Activated CD8-positive, alpha-beta memory T cell treated with anti-CD3 and anti-CD28 coated beads for 48 hours (primary cell): ENCODE measurements at regions not wholly inside any gene's neighbourhood (a gene's known extent, or its start where the extent isn't known, plus 50 kb on each side); places are given as distances from the start of the nearest gene placed in this dataset.

ENCODE experiments used
- DNase-seq, 3 experiments: peaks; one replicate each; pipeline ENCODE4 v3.0.0-alpha.2; 2020; ENCODE audit warnings: low read depth in 2 of 3, low spot score in 2 of 3

DNA sequence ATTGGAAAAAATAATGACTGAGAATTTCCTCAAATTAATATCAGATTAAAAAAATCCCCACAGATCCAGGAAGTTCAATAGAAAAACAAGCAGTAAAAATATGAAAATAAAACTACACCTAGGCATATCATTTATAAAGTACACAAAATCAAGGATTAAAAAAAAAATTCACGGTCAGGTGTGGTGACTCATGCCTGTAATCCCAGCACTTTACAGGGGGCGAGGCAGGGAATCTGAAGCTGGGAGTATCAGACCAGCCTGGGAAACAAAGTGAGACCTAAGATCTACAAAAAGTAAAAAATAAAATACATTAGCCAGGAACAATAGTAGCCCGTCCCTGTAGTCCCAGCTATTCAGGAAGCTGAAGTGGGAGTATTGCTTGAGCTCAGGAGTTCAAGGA lies 778.3 kb upstream of the ALCAM start:
- no peak for DNase-seq

DNA sequence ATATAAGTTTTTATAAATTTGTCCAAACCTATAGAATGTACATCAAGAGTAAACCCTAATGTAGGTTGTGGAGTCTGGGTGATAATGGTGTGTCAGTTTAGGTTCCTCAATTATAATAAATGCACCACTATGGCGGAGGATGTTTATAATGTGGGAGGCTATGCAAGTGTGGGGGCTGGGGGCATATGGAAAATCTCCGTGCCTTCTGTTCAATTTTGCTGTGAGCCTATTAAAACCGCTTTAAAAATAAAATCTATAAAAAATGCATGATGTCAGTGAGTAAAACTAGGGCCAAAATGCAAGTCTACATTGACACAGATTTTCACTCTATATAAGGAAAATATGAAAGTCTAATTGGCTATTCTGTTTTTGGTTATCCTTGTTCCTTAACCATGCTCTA lies 774.9 kb upstream of the ALCAM start:
- no peak for DNase-seq

DNA sequence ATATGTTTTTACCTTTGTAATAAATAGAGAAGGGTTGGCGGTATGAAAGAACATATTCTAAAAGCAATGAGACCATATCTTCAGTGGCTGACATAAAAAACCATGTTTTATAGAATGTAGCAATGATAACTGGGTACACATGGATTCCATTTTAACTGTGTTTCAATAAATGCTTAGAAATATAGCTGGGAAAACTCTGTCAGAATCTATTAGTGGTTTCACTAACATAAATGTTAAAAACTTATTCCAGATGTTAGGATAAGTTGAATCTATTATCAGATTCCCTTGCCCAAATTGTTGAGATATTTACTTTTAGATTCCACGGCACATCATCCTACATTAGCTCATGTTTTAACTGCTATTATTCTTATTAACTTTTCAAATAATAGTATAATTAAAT lies 772.2 kb upstream of the ALCAM start:
- DNase-seq = no peak

DNA sequence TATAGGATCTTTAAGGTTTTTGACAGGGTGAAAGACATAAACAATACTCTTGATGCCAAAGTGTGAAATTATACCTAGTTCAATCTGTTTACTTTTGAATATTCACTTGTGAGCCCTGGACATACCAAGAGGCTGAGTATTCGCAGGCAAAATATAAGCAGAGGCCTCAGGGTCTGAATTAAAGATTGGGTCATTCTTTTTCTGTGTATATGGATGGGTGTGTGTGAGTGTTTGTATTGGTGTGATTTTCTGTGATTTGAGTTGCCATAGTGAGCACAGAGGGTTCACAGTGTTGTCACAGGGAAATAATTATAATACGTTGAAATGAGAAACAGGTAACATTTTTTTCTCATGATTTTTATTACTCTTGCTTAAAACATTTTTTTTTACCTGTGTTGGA lies 770.7 kb upstream of the ALCAM start:
- no peak for DNase-seq

DNA sequence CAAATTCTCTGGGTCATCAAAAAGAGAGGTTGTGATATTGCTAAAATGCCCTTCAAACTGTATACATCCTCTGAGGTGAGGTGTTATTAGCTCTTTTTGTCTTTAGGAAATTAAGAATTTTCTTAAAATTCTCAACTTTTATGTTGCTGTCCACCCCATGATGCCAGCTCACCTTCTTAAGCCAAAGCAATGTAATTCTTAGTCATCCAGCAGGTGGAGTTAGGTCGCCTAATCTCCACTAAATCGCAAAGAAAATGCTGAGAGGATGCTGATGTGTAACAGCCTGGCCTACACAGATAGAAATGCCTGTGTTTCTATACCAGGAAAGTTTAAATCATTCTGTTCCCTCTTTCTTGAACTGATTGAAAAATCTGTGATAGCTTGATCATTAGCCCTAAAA lies 770.2 kb upstream of the ALCAM start:
- DNase-seq = no peak

DNA sequence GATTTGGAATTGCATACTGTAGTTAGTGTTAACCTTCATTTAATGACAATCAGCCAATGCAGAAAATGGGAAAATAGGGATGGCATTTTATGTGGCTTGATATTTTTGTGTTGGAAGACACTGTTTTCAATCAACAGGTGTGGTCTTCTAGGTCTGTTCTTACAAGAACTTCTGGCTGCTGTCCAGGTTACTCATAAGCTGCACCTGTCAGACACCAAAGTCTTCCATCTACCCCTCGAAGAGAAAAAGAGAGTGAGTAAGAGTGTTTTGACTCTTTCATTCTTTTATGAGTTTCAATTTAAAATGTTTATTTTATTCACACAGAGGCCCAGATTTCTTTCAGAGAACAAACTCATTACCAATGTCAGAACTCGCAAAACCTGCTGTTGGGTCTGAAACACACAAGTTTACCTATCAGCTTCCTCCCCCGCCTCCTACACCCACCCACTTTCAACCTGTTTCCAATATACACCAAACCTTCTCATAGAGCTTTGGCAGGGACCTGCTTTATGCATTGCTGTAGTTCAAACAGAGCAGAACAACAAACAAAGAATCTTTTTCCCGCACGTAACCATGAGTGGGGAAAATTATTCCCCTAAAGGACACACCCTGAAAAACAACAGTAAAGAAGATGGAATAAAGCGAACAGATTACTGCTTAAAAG lies 767.7 kb upstream of the ALCAM start:
- no peak for DNase-seq

DNA sequence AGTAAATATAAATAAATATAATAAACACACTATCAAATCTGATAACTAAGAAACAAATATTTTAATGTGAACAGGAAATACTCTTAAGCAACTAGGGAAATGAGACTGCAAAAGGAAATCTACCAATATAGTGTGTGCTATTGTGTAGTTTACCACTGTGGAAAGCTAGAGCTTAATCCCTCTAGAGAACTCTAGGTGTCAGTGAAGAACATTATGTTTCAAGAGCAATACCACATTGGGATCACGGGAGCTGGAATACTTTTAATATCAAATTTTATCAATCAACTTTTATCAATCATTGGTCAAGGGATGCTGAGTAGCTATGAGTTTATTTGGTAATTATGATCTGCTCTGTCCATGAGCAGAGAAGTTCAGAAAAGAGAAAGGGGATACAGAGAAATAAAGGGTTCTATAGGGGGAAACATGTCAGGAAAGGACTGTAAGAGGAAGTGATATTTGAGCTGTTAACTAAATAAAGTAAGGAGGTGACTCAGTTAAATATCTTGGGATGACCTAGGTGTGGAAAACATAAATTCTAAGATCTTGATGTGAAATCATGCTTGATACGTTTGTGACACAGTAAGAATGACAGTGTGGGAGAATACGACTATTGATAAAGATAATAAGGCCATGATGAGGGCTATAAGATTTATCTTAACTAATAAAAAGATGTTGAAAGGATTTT lies 762.2 kb upstream of the ALCAM start:
- no peak for DNase-seq

DNA sequence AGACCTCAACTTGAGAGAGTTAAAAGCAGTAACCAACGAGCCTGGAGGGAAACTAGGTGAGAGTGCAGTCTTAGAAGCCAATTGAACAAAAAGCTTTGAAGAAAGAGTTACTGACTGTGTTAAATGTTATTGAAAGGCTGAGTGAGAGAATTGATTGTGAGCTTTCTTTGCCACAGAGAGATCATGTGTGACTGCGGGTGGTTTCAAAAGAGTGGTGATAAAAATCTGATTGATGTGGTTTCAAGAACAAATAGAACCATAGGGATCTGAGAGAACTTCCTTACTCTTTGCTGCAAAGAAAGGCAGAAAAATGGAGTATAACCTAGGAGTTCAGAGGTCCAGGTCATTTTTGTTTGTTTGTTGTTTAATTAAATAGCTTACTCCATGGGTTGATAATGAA lies 759.9 kb upstream of the ALCAM start:
- no peak for DNase-seq

DNA sequence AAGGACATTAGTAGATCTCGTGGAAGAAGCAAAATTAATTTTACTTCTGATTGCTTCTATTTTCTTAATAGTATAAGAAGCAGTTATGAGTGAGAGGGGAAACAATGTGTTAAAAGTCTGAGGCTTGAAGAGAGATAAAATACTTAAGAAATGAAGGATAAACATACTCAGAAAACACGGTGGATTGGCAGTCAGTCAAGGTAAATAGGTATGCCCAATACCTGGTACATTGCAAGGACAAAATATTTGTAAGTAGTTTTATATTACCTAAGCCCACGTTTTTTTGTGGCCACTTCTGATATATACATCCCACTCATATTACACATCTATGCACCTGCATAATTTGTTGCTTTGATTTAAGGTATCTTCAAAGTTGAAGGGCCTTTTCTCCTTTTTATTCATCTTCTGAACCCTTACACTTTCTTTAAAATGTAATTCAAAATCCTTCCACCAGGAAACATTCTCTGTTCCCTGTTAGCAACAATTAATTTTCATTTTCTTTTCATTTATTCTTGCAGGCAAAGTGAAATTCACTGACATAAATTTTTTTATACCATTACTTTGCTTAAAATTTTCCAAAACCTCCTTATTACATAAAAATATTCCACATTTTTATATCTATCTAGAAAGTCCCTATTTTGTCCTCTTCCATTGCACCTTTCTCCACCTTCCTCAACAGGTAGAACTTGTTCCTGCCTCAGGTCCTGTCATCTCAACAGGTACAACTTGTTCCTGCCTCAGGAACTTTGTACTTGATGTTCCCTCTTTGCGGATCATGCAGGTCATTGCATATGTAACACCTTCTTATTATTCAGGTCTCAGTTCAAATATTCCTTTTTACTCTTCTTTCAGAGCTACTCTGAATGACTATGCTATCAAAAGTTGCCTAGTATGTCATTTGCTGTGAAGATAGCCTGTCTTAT lies 755.7 kb upstream of the ALCAM start:
- no peak for DNase-seq

DNA sequence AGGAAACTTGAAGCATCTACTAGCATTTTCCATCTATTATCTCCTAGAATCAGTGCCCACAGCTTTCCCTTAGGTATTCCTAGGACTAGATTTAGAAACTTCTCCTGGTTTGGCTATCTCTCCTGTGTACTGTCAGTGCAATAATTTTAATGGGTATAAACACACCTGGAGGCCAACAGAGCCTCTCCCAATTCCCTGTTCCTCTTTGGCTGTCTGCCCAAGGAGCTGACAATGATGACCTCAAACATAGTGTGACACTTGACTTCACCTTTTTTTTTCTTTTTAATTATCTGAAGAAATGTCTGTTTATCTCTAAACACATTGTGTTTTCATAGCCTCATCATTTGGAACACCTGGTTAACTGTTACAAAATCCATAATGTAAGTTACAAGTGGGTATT lies 754.5 kb upstream of the ALCAM start:
- no peak for DNase-seq

DNA sequence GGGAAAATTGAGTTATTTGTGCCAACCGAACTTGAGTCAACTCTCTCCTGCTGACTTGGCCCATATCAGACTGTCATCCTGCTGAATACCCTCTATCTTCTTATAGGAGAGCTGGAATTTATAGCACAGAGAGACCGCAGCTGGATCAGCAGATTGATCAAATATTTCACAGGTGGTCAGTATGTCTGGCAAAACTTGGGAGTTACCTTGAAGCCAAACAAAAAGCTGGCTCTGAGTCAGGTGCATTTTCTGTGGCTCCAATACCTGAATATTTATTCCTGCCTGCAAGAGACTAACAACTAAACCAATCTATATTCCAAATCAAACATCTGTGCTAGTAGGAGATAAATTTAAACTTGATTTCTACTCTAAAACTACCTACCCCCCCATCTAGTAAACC lies 752.1 kb upstream of the ALCAM start:
- no peak for DNase-seq

DNA sequence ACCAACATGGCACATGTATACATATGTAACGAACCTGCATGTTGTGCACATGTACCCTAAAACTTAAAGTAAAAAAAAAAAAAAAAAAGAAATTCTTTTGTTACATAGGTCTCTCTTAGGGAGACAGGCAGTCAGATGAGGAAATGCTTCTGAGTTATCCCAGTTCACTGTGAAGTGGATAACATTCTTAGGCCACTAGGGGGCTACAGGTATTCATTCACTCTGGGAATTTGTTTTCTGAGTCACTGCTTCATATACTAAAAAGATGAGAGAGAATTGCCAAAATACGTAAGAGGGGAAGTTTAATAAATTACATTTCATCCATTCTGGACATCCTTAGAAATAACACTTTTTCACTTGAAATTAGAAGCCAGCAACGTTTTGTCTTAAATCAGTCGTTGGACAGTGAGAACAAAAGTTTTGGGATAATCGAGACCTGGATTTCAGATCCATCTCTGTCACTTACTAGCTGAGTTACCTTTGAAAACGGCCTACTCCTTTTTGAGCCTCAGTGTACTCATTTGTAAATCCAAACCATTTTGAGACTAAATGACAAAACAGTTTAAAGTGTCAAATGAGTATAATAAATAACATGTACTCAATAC lies 738.4 kb upstream of the ALCAM start:
- no peak for DNase-seq

DNA sequence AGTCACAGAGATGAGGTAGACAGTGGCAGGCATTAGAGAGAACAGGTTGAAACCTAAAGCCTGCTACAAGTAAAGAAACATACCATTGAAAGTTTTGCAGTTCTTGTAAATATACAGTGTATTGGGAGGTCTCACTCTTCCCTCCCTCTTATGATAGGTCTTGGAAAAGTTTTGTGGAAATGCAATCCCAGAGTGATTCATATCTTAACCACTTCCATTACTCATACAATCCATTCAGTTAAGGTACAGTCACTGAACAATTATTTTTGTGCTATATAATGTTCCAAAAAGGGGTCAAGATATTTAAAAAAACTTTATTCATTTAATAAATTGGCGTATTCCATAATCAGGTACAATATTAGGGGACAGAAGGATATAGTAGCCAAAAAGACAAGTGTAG lies 737.7 kb upstream of the ALCAM start:
- DNase-seq = no peak

DNA sequence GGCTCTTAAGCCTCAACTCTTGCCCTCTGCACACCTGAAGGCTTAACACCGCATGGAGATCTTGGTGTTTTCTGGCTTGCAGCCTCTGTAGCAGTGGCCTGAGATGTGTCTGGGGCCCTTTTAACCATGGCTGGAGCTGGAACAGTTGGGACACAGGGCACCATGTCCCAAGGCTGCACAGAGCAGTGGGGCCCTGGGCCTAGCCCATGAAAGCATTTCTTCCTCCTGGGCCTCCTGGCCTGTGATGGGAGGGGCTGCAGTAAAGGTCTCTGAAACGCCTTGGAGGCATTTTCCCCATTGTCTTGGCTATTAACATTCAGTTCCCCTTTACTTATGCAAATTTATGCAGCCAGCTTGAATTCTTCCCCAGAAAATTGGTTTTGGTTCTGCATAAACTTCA lies 735.5 kb upstream of the ALCAM start:
- DNase-seq = no peak

DNA sequence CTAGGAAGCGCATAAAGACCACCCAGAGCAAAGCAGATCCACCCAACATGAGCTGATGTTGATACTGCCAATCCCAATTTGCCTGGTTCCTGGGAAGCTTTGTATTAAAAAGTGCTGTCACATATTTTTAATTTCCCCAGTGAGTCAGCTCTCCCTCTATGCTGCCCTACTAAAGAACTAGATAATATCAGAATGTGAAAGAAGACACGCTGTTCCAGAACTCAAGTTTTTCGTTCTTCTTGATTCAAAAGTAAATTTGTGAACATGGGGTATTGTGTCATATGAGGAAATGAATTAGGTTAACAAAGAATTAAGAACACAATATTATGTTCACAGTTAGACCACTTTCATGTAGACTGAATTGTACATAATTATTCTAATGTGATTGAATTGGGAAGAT lies 734.2 kb upstream of the ALCAM start:
- no peak for DNase-seq

DNA sequence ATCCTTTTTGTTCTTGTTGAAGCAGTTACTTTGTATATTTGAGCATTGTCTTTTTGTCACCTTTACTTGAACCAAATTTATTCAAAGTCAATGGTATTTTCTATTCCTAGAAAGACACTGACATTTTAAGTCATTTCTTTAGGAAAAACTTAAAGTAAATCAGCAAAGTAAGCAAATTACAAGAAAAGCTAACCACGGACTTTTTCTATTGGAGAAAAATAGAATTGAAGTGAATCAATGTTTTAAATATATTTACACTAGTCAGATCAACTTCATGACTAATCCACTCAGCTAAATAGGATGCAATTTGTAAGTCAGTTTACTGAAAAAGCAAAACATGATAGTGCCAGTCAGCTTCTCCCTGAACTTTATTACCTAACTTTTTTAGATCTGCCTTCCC lies 733.8 kb upstream of the ALCAM start:
- DNase-seq = no peak

DNA sequence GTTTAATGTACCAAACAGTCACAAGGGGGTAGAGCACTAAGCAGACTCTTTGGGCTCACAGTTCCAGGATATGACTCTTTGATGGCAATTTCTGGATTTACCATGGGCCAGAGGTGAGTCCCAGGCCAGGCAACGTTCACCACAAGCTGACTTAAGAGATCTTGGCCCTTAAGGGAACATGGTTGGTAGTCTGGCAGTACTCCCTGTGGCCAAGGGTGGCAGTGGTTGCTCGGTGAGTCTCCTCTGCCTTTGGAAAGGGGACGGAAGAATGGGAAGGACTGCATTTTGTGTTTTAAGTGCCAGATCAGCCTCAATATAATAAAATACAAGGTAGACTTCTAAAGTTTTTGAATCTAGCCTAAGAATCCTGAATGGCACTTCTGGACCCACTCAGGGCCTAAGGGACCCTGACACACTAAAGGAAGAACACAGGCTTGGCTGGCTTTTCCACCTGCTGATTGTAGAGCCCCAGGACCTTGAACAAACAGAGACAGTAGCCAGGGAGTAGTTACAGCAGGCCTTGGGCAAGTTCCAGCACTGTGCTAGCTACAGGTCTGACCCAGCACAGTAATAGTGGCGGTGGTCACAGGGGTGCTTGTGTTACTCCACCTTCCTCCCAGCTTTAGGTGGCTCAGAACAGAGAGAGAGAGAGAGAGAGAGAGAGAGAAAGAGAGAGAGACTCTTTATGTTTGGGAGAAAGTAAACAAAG lies 730.7 kb upstream of the ALCAM start:
- DNase-seq = no peak

DNA sequence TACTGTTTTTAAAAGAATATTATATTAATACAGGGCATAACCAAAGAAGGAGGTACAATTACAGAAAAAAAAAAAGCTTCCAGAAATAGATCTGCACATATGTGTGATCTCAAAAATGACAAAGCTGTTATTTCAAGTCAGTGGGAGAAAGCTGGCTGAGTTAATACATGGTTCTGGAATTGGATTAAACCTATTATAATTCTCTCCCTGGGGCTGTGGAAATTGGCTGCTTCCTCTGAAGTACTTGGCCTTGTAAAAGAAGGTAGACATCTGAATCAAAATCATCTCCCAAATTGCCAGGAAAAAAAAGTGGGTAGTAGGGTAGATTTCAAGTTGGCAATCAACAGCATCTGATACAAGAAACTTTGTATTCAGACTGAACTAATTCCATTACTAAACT lies 723.9 kb upstream of the ALCAM start:
- DNase-seq = no peak

DNA sequence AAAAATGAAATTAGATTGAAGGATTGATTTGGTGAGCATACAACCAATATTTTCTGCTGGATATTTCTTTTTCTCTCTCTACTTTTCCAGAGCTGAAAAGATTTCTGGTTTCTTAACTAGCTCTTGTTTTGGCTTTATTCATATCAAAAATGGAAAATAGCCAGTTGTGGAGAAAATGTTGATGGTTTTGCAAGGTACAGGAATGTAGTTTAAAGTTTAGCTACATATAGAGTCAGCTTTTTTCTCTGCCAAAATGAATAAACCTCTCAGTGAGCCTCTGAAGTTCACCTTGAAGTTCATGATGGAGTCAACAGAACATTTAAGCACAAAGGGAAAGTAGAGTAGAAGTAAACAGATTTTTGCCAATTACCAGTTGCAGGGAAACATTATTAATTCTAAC lies 720.5 kb upstream of the ALCAM start:
- no peak for DNase-seq

DNA sequence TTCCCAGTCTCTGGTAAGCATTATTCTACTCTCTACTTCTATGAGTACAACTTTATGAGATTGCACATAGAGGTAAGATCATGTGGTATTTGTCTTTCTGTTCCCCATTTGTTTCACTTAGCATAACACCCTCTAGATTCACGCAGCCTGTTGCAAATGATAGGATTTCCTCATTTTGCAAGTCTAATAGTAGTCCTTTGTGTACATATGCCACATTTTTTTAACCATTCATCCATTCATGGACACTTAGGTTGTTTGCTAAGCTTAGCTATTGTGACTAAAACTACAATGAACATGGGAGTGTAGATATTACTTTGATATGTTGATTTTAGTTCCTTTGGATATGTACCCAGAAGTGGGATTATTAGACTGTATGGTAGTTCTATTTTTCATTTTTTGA lies 717.9 kb upstream of the ALCAM start:
- no peak for DNase-seq

DNA sequence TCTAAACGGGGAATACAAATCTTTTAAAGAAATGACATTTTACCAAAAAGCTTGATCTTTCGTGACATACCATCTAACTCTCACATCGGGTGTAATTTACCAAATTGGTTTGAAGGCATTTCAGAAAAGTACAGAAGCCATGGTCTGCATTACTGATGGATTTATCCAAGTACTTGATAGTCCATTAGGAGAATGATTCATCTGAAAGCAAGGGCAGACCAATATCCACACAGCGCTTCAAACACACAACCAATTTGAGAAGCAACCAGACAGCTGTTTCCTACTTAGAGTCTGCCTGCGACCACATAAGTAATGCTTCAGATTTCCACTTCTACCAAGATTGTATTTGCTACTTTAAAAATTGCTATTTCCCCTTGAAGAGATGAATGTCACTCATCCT lies 697.6 kb upstream of the ALCAM start:
- DNase-seq = no peak
